ENCODE measurements at regions not wholly inside any gene's neighbourhood (a gene's known extent, or its start where the extent isn't known, plus 50 kb on each side); places are given as distances from the start of the nearest gene placed in this dataset.

DNA sequence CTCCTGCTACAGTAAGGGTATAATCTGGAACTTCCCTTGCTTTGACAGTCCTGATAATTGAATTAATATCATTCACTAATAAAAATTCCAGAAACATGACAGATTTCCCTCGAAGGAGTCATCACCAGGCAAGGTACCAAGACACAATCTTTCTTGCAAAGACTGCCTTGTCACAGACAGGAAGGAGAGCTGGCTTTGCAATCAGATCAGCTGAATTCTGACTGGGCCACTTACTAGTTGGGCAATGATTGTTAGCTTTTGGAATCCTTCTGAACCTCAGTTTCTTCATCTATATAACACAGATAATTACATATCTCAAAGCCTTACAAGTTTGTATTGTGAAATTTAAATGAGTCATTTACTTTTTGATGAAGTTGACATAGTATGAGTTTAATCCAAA, 344.2 kb downstream of the RFPL4B start:
- H3K79me2 ChIP-seq (ENCODE audit: insufficient read depth, low read length): no peaks in the 10 kb centered on the region
- RAD21 ChIA-PET (ENCODE audit: low non-redundant PET in 1 of 2, low total read pairs in 2 of 2, uncharacterized antibody in 2 of 2, unreplicated experiment in 2 of 2): no interaction called here
- ATAC-seq: no peak
- no TSS peak for BruUV-seq (replicated peaks)
- CTCF ChIA-PET: no interaction called here
- no peaks in the 10 kb centered on the region for H3K27me3 ChIP-seq (ENCODE audit: insufficient read depth, low read length)
- no peak overlapping the region for H3K27ac ChIP-seq (ENCODE audit: low read depth, low read length)
- TF ChIP-seq EZH2phosphoT487 (IDR thresholded peaks at IDR 0.05; ENCODE audit: borderline replicate concordance) (no peak), JUND (IDR thresholded peaks at IDR 0.05) (peak; percentile 47), POLR2A (IDR thresholded peaks at IDR 0.05; ENCODE audit: borderline replicate concordance, extremely low read depth, insufficient read depth, insufficient read length) (no peak), POLR2AphosphoS5 (IDR thresholded peaks at IDR 0.05; ENCODE audit: low read depth, low read length) (no peak), CEBPB (IDR thresholded peaks at IDR 0.05; ENCODE audit: low read depth) (peak; percentile 70), ZNF274 (IDR thresholded peaks at IDR 0.05; ENCODE audit: low read depth, low read length) (no peak), SP1 (IDR thresholded peaks at IDR 0.05; ENCODE audit: low read depth) (peak; percentile 24; the same call in 1 of the 2 replicates), YY1 (IDR thresholded peaks at IDR 0.05; ENCODE audit: extremely low read depth, insufficient replicate concordance, low read depth, low read length) (no peak), EZH2 (IDR thresholded peaks at IDR 0.05) (no peak), FOSL1 (IDR thresholded peaks at IDR 0.05; ENCODE audit: low read depth) (peak; percentile 64; the same call in 1 of the 2 replicates), ELF1 (IDR thresholded peaks at IDR 0.05; ENCODE audit: borderline replicate concordance, low read depth) (no peak), SIN3A (IDR thresholded peaks at IDR 0.05; ENCODE audit: low read depth) (no peak)
- TF ChIP-seq, protein P1, sequence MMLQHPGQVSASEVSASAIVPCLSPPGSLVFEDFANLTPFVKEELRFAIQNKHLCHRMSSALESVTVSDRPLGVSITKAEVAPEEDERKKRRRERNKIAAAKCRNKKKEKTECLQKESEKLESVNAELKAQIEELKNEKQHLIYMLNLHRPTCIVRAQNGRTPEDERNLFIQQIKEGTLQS (IDR thresholded peaks at IDR 0.05): no peak
- TF ChIP-seq, protein P2, sequence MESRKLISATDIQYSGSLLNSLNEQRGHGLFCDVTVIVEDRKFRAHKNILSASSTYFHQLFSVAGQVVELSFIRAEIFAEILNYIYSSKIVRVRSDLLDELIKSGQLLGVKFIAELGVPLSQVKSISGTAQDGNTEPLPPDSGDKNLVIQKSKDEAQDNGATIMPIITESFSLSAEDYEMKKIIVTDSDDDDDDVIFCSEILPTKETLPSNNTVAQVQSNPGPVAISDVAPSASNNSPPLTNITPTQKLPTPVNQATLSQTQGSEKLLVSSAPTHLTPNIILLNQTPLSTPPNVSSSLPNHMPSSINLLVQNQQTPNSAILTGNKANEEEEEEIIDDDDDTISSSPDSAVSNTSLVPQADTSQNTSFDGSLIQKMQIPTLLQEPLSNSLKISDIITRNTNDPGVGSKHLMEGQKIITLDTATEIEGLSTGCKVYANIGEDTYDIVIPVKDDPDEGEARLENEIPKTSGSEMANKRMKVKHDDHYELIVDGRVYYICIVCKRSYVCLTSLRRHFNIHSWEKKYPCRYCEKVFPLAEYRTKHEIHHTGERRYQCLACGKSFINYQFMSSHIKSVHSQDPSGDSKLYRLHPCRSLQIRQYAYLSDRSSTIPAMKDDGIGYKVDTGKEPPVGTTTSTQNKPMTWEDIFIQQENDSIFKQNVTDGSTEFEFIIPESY (IDR thresholded peaks at IDR 0.05; ENCODE audit: extremely low read depth, insufficient replicate concordance, low read length): no peak
- H3K4me3 ChIP-seq (replicated peaks in 1 of 2; ENCODE audit: low read depth in 1 of 2, low read length in 2 of 2): no peak overlapping the region
- no peaks in the 10 kb centered on the region for H3K9me2 ChIP-seq (ENCODE audit: insufficient read depth)
- H3K4me1 ChIP-seq (ENCODE audit: control insufficient read depth in 1 of 2, insufficient read depth in 2 of 2, low read length in 2 of 2): peaks cover 0 to 7% of the 10 kb centered on the region in 2 experiments; a peak in 1 of 4 replicates
- intact Hi-C loops (cut with micrococcal nuclease): no loop called here
- DNase-seq (ENCODE audit: low read depth, low spot score): peak; percentile 10
- no peaks in the 10 kb centered on the region for H4K20me1 ChIP-seq (ENCODE audit: insufficient read depth)
- H2AFZ ChIP-seq (ENCODE audit: low read depth, low read length, poor library complexity, severe bottlenecking): no peak overlapping the region
- H3K36me3 ChIP-seq (ENCODE audit: control insufficient read depth in 1 of 2, insufficient read depth in 2 of 2, low read length in 2 of 2): no peaks in the 10 kb centered on the region
- H3K9me3 ChIP-seq (ENCODE audit: control insufficient read depth in 1 of 2, insufficient read depth in 1 of 2, low read depth in 1 of 2, low read length in 2 of 2): no peaks in the 10 kb centered on the region; a peak in 1 of 4 replicates
- POLR2A ChIA-PET: no interaction called here
- no peak overlapping the region for H3K4me2 ChIP-seq (ENCODE audit: low read length)
- no peak overlapping the region for H3K9ac ChIP-seq (ENCODE audit: low read length)
